Gastroesophageal sphincter (tissue), 3 donors: ENCODE measurements at regions not wholly inside any gene's neighbourhood (a gene's known extent, or its start where the extent isn't known, plus 50 kb on each side); places are given as distances from the start of the nearest gene placed in this dataset.

Source experiments
- EP300 ChIP-seq: sonication (generic); formaldehyde crosslinking; IDR thresholded peaks from one replicate; pipeline ENCODE4 v1.6.1; 2017; ENCODE audit warnings: antibody characterized with exemption, mild to moderate bottlenecking
- TF ChIP-seq, protein P1 (sequence below), 4 experiments: fragments of 200-600 bp in 2 of 4; fragments of 450-650 bp in 2 of 4; sonication (generic) in 1 of 4; IDR thresholded peaks; one replicate each; pipeline ENCODE4 v1.5.1; 2017 to 2019; ENCODE audit warnings: antibody characterized with exemption in 4 of 4, mild to moderate bottlenecking in 2 of 4, moderate library complexity in 2 of 4

DNA sequence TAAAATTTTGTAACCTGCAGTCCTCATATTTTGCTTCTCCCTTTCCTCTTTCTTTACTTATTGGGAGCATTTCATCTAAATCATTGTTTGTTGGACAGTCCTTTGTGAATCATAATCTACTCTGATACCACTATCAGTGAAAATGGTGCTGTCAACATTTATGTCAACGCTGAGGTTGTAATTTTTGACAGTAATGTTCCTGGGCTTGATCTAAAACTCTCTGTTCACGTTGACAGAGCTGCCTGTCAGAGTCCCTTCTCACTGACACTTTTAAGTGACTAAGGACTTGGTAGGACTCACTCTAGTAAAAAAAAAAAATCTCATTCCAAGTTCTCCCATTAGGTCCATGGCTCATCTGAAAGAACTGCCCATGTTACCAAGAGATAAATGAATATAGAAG lies 1640.8 kb upstream of the PIK3C3 start:
- TF ChIP-seq, protein P1, sequence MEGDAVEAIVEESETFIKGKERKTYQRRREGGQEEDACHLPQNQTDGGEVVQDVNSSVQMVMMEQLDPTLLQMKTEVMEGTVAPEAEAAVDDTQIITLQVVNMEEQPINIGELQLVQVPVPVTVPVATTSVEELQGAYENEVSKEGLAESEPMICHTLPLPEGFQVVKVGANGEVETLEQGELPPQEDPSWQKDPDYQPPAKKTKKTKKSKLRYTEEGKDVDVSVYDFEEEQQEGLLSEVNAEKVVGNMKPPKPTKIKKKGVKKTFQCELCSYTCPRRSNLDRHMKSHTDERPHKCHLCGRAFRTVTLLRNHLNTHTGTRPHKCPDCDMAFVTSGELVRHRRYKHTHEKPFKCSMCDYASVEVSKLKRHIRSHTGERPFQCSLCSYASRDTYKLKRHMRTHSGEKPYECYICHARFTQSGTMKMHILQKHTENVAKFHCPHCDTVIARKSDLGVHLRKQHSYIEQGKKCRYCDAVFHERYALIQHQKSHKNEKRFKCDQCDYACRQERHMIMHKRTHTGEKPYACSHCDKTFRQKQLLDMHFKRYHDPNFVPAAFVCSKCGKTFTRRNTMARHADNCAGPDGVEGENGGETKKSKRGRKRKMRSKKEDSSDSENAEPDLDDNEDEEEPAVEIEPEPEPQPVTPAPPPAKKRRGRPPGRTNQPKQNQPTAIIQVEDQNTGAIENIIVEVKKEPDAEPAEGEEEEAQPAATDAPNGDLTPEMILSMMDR (IDR thresholded peaks at IDR 0.05), result no peak
- TF ChIP-seq EP300, result no peak
